Uterus (tissue), 3 donors: ENCODE measurements at regions not wholly inside any gene's neighbourhood (a gene's known extent, or its start where the extent isn't known, plus 50 kb on each side); places are given as distances from the start of the nearest gene placed in this dataset.

Source experiments
- DNase-seq, 2 donors: peaks; one replicate each; pipeline ENCODE4 v3.0.0-alpha.2; 2019 to 2020
- H3K27ac ChIP-seq, 2 donors: fragments of 200-600 bp; sonication (generic); 1 replicate in 1 of 2; 2 replicates in 1 of 2; pipeline ENCODE4 v1.5.1; 2016 to 2018
- H3K27me3 ChIP-seq, 2 donors: fragments of 200-600 bp; sonication (generic); one replicate each; pipeline ENCODE4 v1.5.1; 2018 to 2019; ENCODE audit warnings: control low read depth in 1 of 2
- H3K36me3 ChIP-seq, 2 donors: fragments of 200-600 bp; sonication (generic); one replicate each; pipeline ENCODE4 v1.5.1; 2019; ENCODE audit warnings: control low read depth in 1 of 2
- H3K4me1 ChIP-seq, 2 donors: fragments of 200-600 bp; sonication (generic); one replicate each; pipeline ENCODE4 v1.5.1; 2018 to 2019; ENCODE audit warnings: control low read depth in 1 of 2
- H3K4me3 ChIP-seq, 2 donors: fragments of 200-600 bp; sonication (generic); 1 replicate in 1 of 2; 2 replicates in 1 of 2; pipeline ENCODE4 v1.5.1; 2018 to 2019; ENCODE audit warnings: mild to moderate bottlenecking in 1 of 2
- H3K9me3 ChIP-seq, 2 donors: fragments of 200-600 bp; sonication (generic); one replicate each; pipeline ENCODE4 v1.5.1; 2019; ENCODE audit warnings: control low read depth in 1 of 2
- CTCF ChIP-seq, 4 experiments: fragments of 200-600 bp in 2 of 4; fragments of 450-650 bp in 2 of 4; sonication (generic) in 2 of 4; IDR thresholded peaks; one replicate each; pipeline ENCODE4 v1.5.1; 2016 to 2019; ENCODE audit warnings: antibody characterized with exemption in 4 of 4, mild to moderate bottlenecking in 2 of 4, moderate library complexity in 1 of 4
- POLR2A ChIP-seq, 2 donors: fragments of 450-650 bp; IDR thresholded peaks; one replicate each; pipeline ENCODE4 v1.6.1; 2016; ENCODE audit warnings: antibody characterized with exemption in 2 of 2, mild to moderate bottlenecking in 1 of 2, moderate library complexity in 1 of 2
- intact Hi-C: fragments of 100-400 bp; cut with DNase I; formaldehyde crosslinking; loops from one replicate; pipeline ENCODE4 v1.15.1; 2023; ENCODE audit warnings: low total_unique reads
- donor health status: DM: yes; HTN: yes; CAD: no.

DNA sequence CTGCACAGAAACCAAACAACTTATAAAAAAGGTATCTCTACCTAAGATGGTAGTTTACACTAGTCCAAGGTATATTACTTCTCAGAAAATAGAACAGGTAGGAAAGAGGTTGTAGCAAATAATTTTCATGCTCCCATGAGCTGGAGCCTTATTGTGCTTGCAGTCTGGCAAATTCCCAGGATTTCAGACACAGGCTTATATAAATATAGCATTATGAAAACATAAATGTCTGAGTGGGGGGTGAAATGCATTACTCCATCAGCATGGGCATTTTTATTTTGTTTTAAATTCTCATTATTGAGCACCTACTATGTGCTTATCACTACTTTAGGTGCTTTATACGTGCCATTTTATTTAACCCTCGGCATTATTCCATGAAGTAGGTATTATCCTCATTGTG, 83.0 kb upstream of the PHYHIPL start:
- Histone ChIP-seq H3K27ac (no peak overlapping the region), H3K27me3 (no peaks in the 10 kb centered on the region), H3K36me3 (no peaks in the 10 kb centered on the region), H3K9me3 (no peaks in the 10 kb centered on the region), H3K4me3 (no peak overlapping the region), H3K4me1 (no peaks in the 10 kb centered on the region)
- no peak for DNase-seq
- intact Hi-C loops, result no loop called here
- TF ChIP-seq POLR2A (IDR thresholded peaks at IDR 0.05) (no peak), CTCF (IDR thresholded peaks at IDR 0.05) (no peak)

GRCh38 chr10:59096631-59097030, 79.8 kb upstream of the PHYHIPL start:
- TF ChIP-seq CTCF (IDR thresholded peaks at IDR 0.05) (no peak), POLR2A (IDR thresholded peaks at IDR 0.05) (no peak)
- Histone ChIP-seq H3K27me3 (no peaks in the 10 kb centered on the region), H3K36me3 (no peaks in the 10 kb centered on the region), H3K9me3 (no peaks in the 10 kb centered on the region), H3K4me1 (no peaks in the 10 kb centered on the region), H3K27ac (no peak overlapping the region), H3K4me3 (no peak overlapping the region)
- no peak for DNase-seq
- intact Hi-C loops, result no loop called here

DNA sequence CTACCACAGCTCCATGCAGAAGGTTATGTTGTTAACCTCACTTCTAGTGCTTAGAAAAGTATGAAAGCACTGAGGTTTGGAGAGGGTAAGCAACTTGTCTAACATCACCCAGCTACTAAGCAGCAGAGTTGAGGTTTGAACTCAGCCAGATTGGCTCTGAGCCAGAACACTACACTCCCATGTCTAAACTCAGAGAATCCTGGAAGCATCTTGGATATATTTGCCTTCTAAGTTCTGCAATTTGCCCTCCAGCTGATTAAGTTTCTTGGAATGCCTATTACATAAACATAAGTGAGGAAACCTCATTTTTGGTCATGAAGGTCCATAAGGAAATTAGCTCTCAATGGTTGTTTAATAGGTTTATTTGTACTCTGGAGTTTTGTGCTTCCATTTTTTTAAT, 78.1 kb upstream of the PHYHIPL start:
- intact Hi-C loops, result no loop called here
- H3K9me3 ChIP-seq, result no peaks in the 10 kb centered on the region
- no peak for TF ChIP-seq CTCF (IDR thresholded peaks at IDR 0.05)
- no peak for TF ChIP-seq POLR2A (IDR thresholded peaks at IDR 0.05)
- no peak overlapping the region for H3K27ac ChIP-seq
- H3K4me3 ChIP-seq, result no peak overlapping the region
- no peaks in the 10 kb centered on the region for H3K4me1 ChIP-seq
- no peaks in the 10 kb centered on the region for H3K36me3 ChIP-seq
- H3K27me3 ChIP-seq, result no peaks in the 10 kb centered on the region
- DNase-seq, result peak; percentile 33 to 41

DNA sequence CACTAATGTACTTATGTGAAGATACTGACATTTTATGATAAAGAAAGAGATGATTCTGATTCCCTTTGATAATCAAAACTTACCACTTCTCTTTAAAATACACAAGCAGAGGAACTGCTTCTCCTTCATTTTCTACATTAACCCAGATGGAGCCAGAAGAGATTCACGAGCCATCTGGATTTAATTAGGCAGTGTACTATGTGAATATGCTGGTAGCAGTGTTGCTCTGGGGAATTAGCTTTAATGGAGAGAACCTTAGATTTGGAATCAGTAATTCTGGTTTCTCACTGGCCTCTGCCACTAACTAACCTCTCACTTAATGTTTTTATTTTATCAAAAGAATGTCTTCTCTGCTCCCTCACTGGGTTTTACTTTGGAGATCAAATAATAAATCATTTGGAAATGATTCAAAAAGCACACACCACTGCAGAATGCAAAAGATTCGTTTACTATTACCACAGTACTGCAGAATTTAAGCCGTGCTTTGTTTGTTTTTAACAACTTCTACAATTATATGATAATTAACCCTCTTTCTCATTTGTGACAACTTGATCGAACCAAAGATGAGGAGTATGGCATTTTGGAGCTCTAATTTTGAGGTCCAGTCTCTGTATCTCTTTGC, 77.5 kb upstream of the PHYHIPL start:
- H3K9me3 ChIP-seq, result no peaks in the 10 kb centered on the region
- H3K36me3 ChIP-seq, result no peaks in the 10 kb centered on the region
- H3K27me3 ChIP-seq, result no peaks in the 10 kb centered on the region
- H3K4me3 ChIP-seq, result no peak overlapping the region
- intact Hi-C loops, result no loop called here
- peak overlapping the region; percentile 28 to 30 for H3K27ac ChIP-seq
- H3K4me1 ChIP-seq, result no peaks in the 10 kb centered on the region
- TF ChIP-seq CTCF (IDR thresholded peaks at IDR 0.05), result no peak
- no peak for TF ChIP-seq POLR2A (IDR thresholded peaks at IDR 0.05)
- no peak for DNase-seq

DNA sequence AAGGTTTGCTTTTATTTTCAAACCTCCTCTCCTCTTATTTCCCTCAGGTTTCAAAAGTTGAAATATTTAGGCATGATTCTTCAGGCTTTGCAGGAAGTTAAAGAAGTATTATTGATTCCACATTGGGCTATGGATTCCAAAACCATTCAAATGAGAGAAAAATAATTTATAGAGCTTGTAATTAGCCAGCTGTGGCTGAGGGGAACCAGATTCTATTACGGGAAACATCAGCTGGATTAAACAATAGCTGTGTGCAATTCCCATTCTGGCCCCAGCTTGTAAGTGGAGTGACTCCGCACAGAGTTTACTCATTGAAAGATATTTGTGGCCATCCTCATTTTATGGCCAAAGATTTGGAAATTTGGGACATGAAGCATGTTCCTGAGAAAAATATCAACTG, 77.0 kb upstream of the PHYHIPL start:
- no peaks in the 10 kb centered on the region for H3K9me3 ChIP-seq
- no peak overlapping the region for H3K4me3 ChIP-seq
- intact Hi-C loops, result no loop called here
- TF ChIP-seq CTCF (IDR thresholded peaks at IDR 0.05) (no peak), POLR2A (IDR thresholded peaks at IDR 0.05) (no peak)
- H3K27ac ChIP-seq, result peak overlapping the region in 1 of 2 donors; percentile 28
- no peaks in the 10 kb centered on the region for H3K4me1 ChIP-seq
- H3K27me3 ChIP-seq, result no peaks in the 10 kb centered on the region
- DNase-seq, result peak in 1 of 2 donors; percentile 15
- H3K36me3 ChIP-seq, result no peaks in the 10 kb centered on the region
